ENCODE measurements at regions not wholly inside any gene's neighbourhood (a gene's known extent, or its start where the extent isn't known, plus 50 kb on each side); places are given as distances from the start of the nearest gene placed in this dataset.

DNA sequence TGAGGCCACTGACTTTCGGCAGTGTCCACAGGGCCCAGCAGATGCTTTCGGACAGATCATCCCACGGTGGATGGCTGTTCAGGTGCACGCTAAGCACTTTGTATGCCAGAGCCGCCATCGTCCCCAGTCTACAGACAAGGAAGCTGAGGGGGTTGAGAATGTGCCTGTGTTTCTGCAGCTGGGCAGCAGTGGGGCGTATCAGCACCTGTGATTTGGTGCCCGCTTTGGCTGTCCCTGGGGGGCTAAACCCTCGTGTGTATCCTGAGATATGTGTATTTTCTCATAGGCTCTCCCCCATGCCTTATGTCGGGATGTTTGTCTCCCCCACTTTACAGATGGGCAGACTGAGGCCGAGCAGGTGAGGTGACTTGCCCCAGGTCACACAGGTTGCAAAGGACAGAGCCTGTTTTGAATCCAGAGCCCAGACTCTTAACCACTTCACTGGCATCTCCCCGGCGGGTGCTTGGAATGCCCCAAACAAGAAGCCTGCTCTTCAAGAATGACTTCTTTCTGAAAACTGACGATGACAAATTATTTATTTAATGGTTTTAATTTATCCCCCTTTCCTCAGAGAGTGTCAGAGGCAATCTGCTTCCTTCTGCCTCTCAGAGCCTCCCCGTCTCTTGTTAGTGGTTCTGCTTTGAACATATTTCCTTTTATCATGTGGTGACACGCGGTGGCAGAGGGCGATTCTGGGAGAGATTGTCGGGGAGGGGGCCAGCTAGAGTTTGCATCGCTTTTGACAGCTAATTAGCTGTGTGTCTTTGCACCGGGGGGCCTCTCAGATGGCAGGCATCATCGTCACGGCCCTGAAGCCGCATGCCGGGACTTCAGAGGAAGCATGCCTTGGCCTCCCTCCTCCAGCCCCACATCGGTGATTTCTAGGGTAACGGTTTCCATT lies 149.6 kb upstream of the CIBAR2 start:
- no peaks in the 10 kb centered on the region for H3K79me2 ChIP-seq (ENCODE audit: control insufficient read depth, insufficient read depth, low read length)
- no peak overlapping the region for H3K4me2 ChIP-seq (ENCODE audit: control insufficient read depth, extremely low read depth, insufficient read depth, low read depth, low read length)
- no peaks in the 10 kb centered on the region for H3K4me1 ChIP-seq (ENCODE audit: control insufficient read depth, extremely low read depth, insufficient read depth, low read length)
- TF ChIP-seq EZH2 (IDR thresholded peaks at IDR 0.05; ENCODE audit: low read length) = no peak
- TF ChIP-seq, protein P1, sequence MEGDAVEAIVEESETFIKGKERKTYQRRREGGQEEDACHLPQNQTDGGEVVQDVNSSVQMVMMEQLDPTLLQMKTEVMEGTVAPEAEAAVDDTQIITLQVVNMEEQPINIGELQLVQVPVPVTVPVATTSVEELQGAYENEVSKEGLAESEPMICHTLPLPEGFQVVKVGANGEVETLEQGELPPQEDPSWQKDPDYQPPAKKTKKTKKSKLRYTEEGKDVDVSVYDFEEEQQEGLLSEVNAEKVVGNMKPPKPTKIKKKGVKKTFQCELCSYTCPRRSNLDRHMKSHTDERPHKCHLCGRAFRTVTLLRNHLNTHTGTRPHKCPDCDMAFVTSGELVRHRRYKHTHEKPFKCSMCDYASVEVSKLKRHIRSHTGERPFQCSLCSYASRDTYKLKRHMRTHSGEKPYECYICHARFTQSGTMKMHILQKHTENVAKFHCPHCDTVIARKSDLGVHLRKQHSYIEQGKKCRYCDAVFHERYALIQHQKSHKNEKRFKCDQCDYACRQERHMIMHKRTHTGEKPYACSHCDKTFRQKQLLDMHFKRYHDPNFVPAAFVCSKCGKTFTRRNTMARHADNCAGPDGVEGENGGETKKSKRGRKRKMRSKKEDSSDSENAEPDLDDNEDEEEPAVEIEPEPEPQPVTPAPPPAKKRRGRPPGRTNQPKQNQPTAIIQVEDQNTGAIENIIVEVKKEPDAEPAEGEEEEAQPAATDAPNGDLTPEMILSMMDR (optimal IDR thresholded peaks at IDR 0.05 in 1 of 3, IDR thresholded peaks at IDR 0.05 in 1 of 3, conservative IDR thresholded peaks at IDR 0.05 in 1 of 3; ENCODE audit: extremely low read depth in 1 of 3, insufficient read depth in 2 of 3, low read length in 3 of 3) = no peak
- H3K27me3 ChIP-seq (ENCODE audit: control insufficient read depth, extremely low read depth, insufficient read depth, low read length) = peaks cover 14% of the 10 kb centered on the region
- no peaks in the 10 kb centered on the region for H4K20me1 ChIP-seq (ENCODE audit: control insufficient read depth, extremely low read depth, insufficient read depth, low read length)
- no peak overlapping the region for H3K9ac ChIP-seq (ENCODE audit: control insufficient read depth, extremely low read depth, insufficient read depth, low read length)
- no peaks in the 10 kb centered on the region for H3K9me3 ChIP-seq (ENCODE audit: control insufficient read depth, low read depth, low read length)
- no peaks in the 10 kb centered on the region for H3K9me1 ChIP-seq (ENCODE audit: control insufficient read depth, extremely low read depth, insufficient read depth, low read length)
- H3K36me3 ChIP-seq (ENCODE audit: control insufficient read depth in 2 of 2, extremely low read depth in 1 of 2, insufficient read depth in 2 of 2, low read length in 2 of 2) = no peaks in the 10 kb centered on the region
- dilution Hi-C loops (cut with MboI; ENCODE audit: extremely low pct_ligation_motif_present, low sequenced_read_pairs) = no loop called here
- H3K27ac ChIP-seq (ENCODE audit: control insufficient read depth, insufficient read depth, low read length) = no peak overlapping the region
- no peak overlapping the region for H3K4me3 ChIP-seq (ENCODE audit: control insufficient read depth in 2 of 3, extremely low read depth in 1 of 3, insufficient read depth in 2 of 3, low read depth in 1 of 3, low read length in 3 of 3)
- DNase-seq (ENCODE audit: low read depth, low spot score) (no peak), FAIRE-seq (no peak)
- H2AFZ ChIP-seq (ENCODE audit: control insufficient read depth, low read length) = no peak overlapping the region

DNA sequence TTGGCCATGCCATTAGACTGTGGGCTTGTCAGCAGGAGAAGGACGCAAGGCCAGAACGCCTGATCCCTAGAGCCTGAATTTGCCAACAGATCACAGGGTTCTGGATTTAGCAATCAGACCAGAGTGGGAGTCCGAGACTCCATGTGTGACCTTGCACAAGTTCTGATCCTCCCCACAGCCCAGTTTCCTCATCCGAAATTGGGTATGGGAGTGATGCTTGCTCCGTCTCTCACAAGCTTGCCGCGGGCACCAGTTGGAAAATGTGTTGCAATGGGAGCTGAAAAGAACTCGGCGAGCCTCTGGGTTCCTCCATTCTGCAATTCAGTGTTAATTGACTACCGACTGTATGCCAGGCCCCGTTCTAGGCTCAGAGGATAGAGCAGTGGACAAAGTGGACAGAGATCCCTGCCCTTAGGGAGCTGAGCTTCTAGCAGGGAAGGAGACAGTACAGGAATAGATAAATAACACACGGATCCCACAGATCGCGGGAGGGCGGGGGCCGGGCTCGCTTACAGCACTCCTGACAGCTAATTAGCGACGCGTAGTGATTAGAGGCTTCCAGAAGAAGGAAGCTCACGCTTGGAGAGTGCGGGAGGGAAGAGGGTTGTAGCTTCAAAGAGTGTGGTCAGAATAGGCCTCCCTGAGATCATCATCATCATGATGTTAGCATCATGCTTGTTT lies 150.4 kb upstream of the CIBAR2 start:
- FAIRE-seq = no peak
- dilution Hi-C loops (cut with MboI; ENCODE audit: extremely low pct_ligation_motif_present, low sequenced_read_pairs) = no loop called here
- no peak overlapping the region for H3K4me3 ChIP-seq (ENCODE audit: control insufficient read depth in 2 of 3, extremely low read depth in 1 of 3, insufficient read depth in 2 of 3, low read depth in 1 of 3, low read length in 3 of 3)
- H4K20me1 ChIP-seq (ENCODE audit: control insufficient read depth, extremely low read depth, insufficient read depth, low read length) = no peaks in the 10 kb centered on the region
- no peak overlapping the region for H3K27ac ChIP-seq (ENCODE audit: control insufficient read depth, insufficient read depth, low read length)
- no peaks in the 10 kb centered on the region for H3K36me3 ChIP-seq (ENCODE audit: control insufficient read depth in 2 of 2, extremely low read depth in 1 of 2, insufficient read depth in 2 of 2, low read length in 2 of 2)
- H3K27me3 ChIP-seq (ENCODE audit: control insufficient read depth, extremely low read depth, insufficient read depth, low read length) = peaks cover 12% of the 10 kb centered on the region
- H3K79me2 ChIP-seq (ENCODE audit: control insufficient read depth, insufficient read depth, low read length) = no peaks in the 10 kb centered on the region
- no peak overlapping the region for H3K9ac ChIP-seq (ENCODE audit: control insufficient read depth, extremely low read depth, insufficient read depth, low read length)
- H3K4me2 ChIP-seq (ENCODE audit: control insufficient read depth, extremely low read depth, insufficient read depth, low read depth, low read length) = no peak overlapping the region
- no peaks in the 10 kb centered on the region for H3K4me1 ChIP-seq (ENCODE audit: control insufficient read depth, extremely low read depth, insufficient read depth, low read length)
- H3K9me1 ChIP-seq (ENCODE audit: control insufficient read depth, extremely low read depth, insufficient read depth, low read length) = no peaks in the 10 kb centered on the region
- TF ChIP-seq, protein P1 (optimal IDR thresholded peaks at IDR 0.05 in 1 of 3, IDR thresholded peaks at IDR 0.05 in 1 of 3, conservative IDR thresholded peaks at IDR 0.05 in 1 of 3; ENCODE audit: extremely low read depth in 1 of 3, insufficient read depth in 2 of 3, low read length in 3 of 3) = no peak
- TF ChIP-seq EZH2 (IDR thresholded peaks at IDR 0.05; ENCODE audit: low read length) = no peak
- no peak for DNase-seq (ENCODE audit: low read depth, low spot score)
- H2AFZ ChIP-seq (ENCODE audit: control insufficient read depth, low read length) = no peak overlapping the region
- no peaks in the 10 kb centered on the region for H3K9me3 ChIP-seq (ENCODE audit: control insufficient read depth, low read depth, low read length)
